ENCODE measurements at regions not wholly inside any gene's neighbourhood (a gene's known extent, or its start where the extent isn't known, plus 50 kb on each side); places are given as distances from the start of the nearest gene placed in this dataset.
A peak's percentile ranks its signal among the peaks of the same experiment; 100 is the strongest.
"Not testable (repeated sequence)": the region's sequence is repeated elsewhere in the genome, so short reads cannot be mapped to it uniquely, and the experiment has no call there.

- CTCF ChIA-PET, result no interaction called here
- no peaks in the 10 kb centered on the region for H3K36me3 Mint-ChIP-seq (ENCODE audit: low read depth)
- no peak for ATAC-seq
- intact Hi-C loops (cut with DNase I, micrococcal nuclease), result no loop called here
- POLR2A ChIA-PET, result no interaction called here
- H3K4me1 Mint-ChIP-seq, result no peaks in the 10 kb centered on the region
- H3K27ac Mint-ChIP-seq, result no peak overlapping the region
- no peak for DNase-seq
- H3K4me3 Mint-ChIP-seq, result no peak overlapping the region
- peaks cover 1% of the 10 kb centered on the region for H3K27me3 Mint-ChIP-seq
- no peaks in the 10 kb centered on the region for H3K9me3 Mint-ChIP-seq (ENCODE audit: low read depth)
Observed at GRCh38 chr6:9040718-9041117, 605.4 kb upstream of the SLC35B3 start.

GRCh38 chr6:9039258-9039657 lies 603.9 kb upstream of the SLC35B3 start:
- DNase-seq, result no peak
- Mint-ChIP-seq H3K27ac (no peak overlapping the region), H3K9me3 (ENCODE audit: low read depth) (no peaks in the 10 kb centered on the region), H3K4me1 (no peaks in the 10 kb centered on the region), H3K4me3 (no peak overlapping the region), H3K27me3 (peaks cover 1% of the 10 kb centered on the region), H3K36me3 (ENCODE audit: low read depth) (no peaks in the 10 kb centered on the region)
- CTCF ChIA-PET, result no interaction called here
- intact Hi-C loops (cut with DNase I, micrococcal nuclease), result no loop called here
- ATAC-seq, result no peak
- POLR2A ChIA-PET, result no interaction called here

GRCh38 chr6:9028086-9028485 lies 592.7 kb upstream of the SLC35B3 start:
- H3K9me3 Mint-ChIP-seq (ENCODE audit: low read depth), result no peaks in the 10 kb centered on the region
- intact Hi-C loops (cut with DNase I, micrococcal nuclease), result no loop called here
- H3K27me3 Mint-ChIP-seq, result peaks cover 19% of the 10 kb centered on the region
- H3K4me1 Mint-ChIP-seq, result peaks cover 6% of the 10 kb centered on the region
- ChIA-PET CTCF (no interaction called here), POLR2A (no interaction called here)
- H3K27ac Mint-ChIP-seq, result no peak overlapping the region
- H3K36me3 Mint-ChIP-seq (ENCODE audit: low read depth), result no peaks in the 10 kb centered on the region
- ATAC-seq (no peak), DNase-seq (no peak)
- H3K4me3 Mint-ChIP-seq, result no peak overlapping the region

- no peaks in the 10 kb centered on the region for H3K9me3 Mint-ChIP-seq (ENCODE audit: low read depth)
- intact Hi-C loops (cut with DNase I, micrococcal nuclease), result no loop called here
- no peak overlapping the region for H3K27ac Mint-ChIP-seq
- H3K27me3 Mint-ChIP-seq, result peaks cover 19% of the 10 kb centered on the region
- peaks cover 6% of the 10 kb centered on the region for H3K4me1 Mint-ChIP-seq
- POLR2A ChIA-PET, result no interaction called here
- ATAC-seq (no peak), DNase-seq (no peak)
- CTCF ChIA-PET, result interaction anchor here (1.7 kb wide), 1 partner anchor 43 kb away, joined by 4 read pairs; no protein-coding TSS in a partner anchor
- no peaks in the 10 kb centered on the region for H3K36me3 Mint-ChIP-seq (ENCODE audit: low read depth)
- H3K4me3 Mint-ChIP-seq, result no peak overlapping the region
Observed at GRCh38 chr6:9025796-9026394, 590.5 kb upstream of the SLC35B3 start.

- intact Hi-C loops (cut with DNase I, micrococcal nuclease), result no loop called here
- Mint-ChIP-seq H3K27ac (no peak overlapping the region), H3K4me1 (peaks cover 6% of the 10 kb centered on the region), H3K9me3 (ENCODE audit: low read depth) (no peaks in the 10 kb centered on the region), H3K4me3 (peak overlapping the region; percentile 66), H3K36me3 (ENCODE audit: low read depth) (no peaks in the 10 kb centered on the region), H3K27me3 (peaks cover 19% of the 10 kb centered on the region)
- ChIA-PET CTCF (interaction anchor here (1.7 kb wide), 1 partner anchor 42 kb away, joined by 4 read pairs; no protein-coding TSS in a partner anchor), POLR2A (no interaction called here)
- DNase-seq (peak; percentile 9), ATAC-seq (no peak)
Observed at GRCh38 chr6:9025228-9025627, 589.9 kb upstream of the SLC35B3 start.

GRCh38 chr6:9024246-9024645 lies 588.9 kb upstream of the SLC35B3 start:
- intact Hi-C loops (cut with DNase I, micrococcal nuclease); DNase-seq; H3K9me3 Mint-ChIP-seq (ENCODE audit: low read depth); ATAC-seq; H3K4me1 Mint-ChIP-seq; H3K4me3 Mint-ChIP-seq; H3K36me3 Mint-ChIP-seq (ENCODE audit: low read depth); H3K27ac Mint-ChIP-seq; POLR2A ChIA-PET: not testable (repeated sequence)
- peaks cover 19% of the 10 kb centered on the region for H3K27me3 Mint-ChIP-seq
- CTCF ChIA-PET, result interaction anchor here (1.7 kb wide), 1 partner anchor 41 kb away, joined by 4 read pairs; no protein-coding TSS in a partner anchor

- Mint-ChIP-seq H3K27ac (no peak overlapping the region), H3K36me3 (ENCODE audit: low read depth) (no peaks in the 10 kb centered on the region), H3K27me3 (peaks cover 2% of the 10 kb centered on the region), H3K9me3 (ENCODE audit: low read depth) (no peaks in the 10 kb centered on the region), H3K4me3 (no peak overlapping the region), H3K4me1 (peaks cover 2% of the 10 kb centered on the region)
- POLR2A ChIA-PET, result no interaction called here
- no peak for DNase-seq
- CTCF ChIA-PET, result no interaction called here
- intact Hi-C loops (cut with DNase I, micrococcal nuclease), result no loop called here
- ATAC-seq, result no peak
Observed at GRCh38 chr6:9020001-9020400, 584.7 kb upstream of the SLC35B3 start.

- Mint-ChIP-seq H3K4me1 (no peaks in the 10 kb centered on the region), H3K4me3 (no peak overlapping the region), H3K9me3 (ENCODE audit: low read depth) (peaks cover 2% of the 10 kb centered on the region), H3K27ac (no peak overlapping the region), H3K36me3 (ENCODE audit: low read depth) (no peaks in the 10 kb centered on the region), H3K27me3 (peaks cover 6% of the 10 kb centered on the region)
- POLR2A ChIA-PET, result no interaction called here
- CTCF ChIA-PET, result no interaction called here
- DNase-seq (no peak), ATAC-seq (no peak)
- intact Hi-C loops (cut with DNase I, micrococcal nuclease), result no loop called here
Observed at GRCh38 chr6:9009931-9010330, 574.6 kb upstream of the SLC35B3 start.

GRCh38 chr6:9007027-9007426 lies 571.7 kb upstream of the SLC35B3 start:
- no peak overlapping the region for H3K4me3 Mint-ChIP-seq
- H3K36me3 Mint-ChIP-seq (ENCODE audit: low read depth), result no peaks in the 10 kb centered on the region
- peaks cover 11% of the 10 kb centered on the region for H3K27me3 Mint-ChIP-seq
- POLR2A ChIA-PET, result no interaction called here
- no peaks in the 10 kb centered on the region for H3K9me3 Mint-ChIP-seq (ENCODE audit: low read depth)
- CTCF ChIA-PET, result no interaction called here
- H3K4me1 Mint-ChIP-seq, result no peaks in the 10 kb centered on the region
- intact Hi-C loops (cut with DNase I, micrococcal nuclease), result no loop called here
- ATAC-seq (no peak), DNase-seq (no peak)
- H3K27ac Mint-ChIP-seq, result no peak overlapping the region

GRCh38 chr6:9002833-9003232 lies 567.5 kb upstream of the SLC35B3 start:
- ChIA-PET POLR2A (interaction anchor here (0.6 kb wide), 1 partner anchor 26 kb away, joined by 3 read pairs; no protein-coding TSS in a partner anchor), CTCF (interaction anchor here (0.7 kb wide), 2 partner anchors 273 to 1515 kb away, joined by 3 read pairs; no protein-coding TSS in a partner anchor)
- Mint-ChIP-seq H3K4me3 (no peak overlapping the region), H3K4me1 (no peaks in the 10 kb centered on the region), H3K27me3 (peaks cover 7% of the 10 kb centered on the region), H3K27ac (no peak overlapping the region), H3K9me3 (ENCODE audit: low read depth) (no peaks in the 10 kb centered on the region), H3K36me3 (ENCODE audit: low read depth) (no peaks in the 10 kb centered on the region)
- no peak for ATAC-seq
- intact Hi-C loops (cut with DNase I, micrococcal nuclease), result no loop called here
- no peak for DNase-seq

GRCh38 chr6:8995156-8995555 lies 559.8 kb upstream of the SLC35B3 start:
- Mint-ChIP-seq H3K4me1 (no peaks in the 10 kb centered on the region), H3K9me3 (ENCODE audit: low read depth) (no peaks in the 10 kb centered on the region), H3K36me3 (ENCODE audit: low read depth) (no peaks in the 10 kb centered on the region), H3K27me3 (peaks cover 2% of the 10 kb centered on the region), H3K4me3 (no peak overlapping the region), H3K27ac (no peak overlapping the region)
- ChIA-PET POLR2A (no interaction called here), CTCF (no interaction called here)
- ATAC-seq, result no peak
- no peak for DNase-seq
- intact Hi-C loops (cut with DNase I, micrococcal nuclease), result no loop called here

- intact Hi-C loops (cut with DNase I, micrococcal nuclease), result no loop called here
- DNase-seq, result no peak
- no peak overlapping the region for H3K27ac Mint-ChIP-seq
- ChIA-PET CTCF (no interaction called here), POLR2A (no interaction called here)
- no peaks in the 10 kb centered on the region for H3K9me3 Mint-ChIP-seq (ENCODE audit: low read depth)
- no peaks in the 10 kb centered on the region for H3K36me3 Mint-ChIP-seq (ENCODE audit: low read depth)
- no peak overlapping the region for H3K4me3 Mint-ChIP-seq
- peaks cover 2% of the 10 kb centered on the region for H3K27me3 Mint-ChIP-seq
- H3K4me1 Mint-ChIP-seq, result no peaks in the 10 kb centered on the region
- no peak for ATAC-seq
Observed at GRCh38 chr6:8993111-8993510, 557.8 kb upstream of the SLC35B3 start.
